ENCODE measurements at regions not wholly inside any gene's neighbourhood (a gene's known extent, or its start where the extent isn't known, plus 50 kb on each side); places are given as distances from the start of the nearest gene placed in this dataset.

- TF ChIP-seq, protein P1, sequence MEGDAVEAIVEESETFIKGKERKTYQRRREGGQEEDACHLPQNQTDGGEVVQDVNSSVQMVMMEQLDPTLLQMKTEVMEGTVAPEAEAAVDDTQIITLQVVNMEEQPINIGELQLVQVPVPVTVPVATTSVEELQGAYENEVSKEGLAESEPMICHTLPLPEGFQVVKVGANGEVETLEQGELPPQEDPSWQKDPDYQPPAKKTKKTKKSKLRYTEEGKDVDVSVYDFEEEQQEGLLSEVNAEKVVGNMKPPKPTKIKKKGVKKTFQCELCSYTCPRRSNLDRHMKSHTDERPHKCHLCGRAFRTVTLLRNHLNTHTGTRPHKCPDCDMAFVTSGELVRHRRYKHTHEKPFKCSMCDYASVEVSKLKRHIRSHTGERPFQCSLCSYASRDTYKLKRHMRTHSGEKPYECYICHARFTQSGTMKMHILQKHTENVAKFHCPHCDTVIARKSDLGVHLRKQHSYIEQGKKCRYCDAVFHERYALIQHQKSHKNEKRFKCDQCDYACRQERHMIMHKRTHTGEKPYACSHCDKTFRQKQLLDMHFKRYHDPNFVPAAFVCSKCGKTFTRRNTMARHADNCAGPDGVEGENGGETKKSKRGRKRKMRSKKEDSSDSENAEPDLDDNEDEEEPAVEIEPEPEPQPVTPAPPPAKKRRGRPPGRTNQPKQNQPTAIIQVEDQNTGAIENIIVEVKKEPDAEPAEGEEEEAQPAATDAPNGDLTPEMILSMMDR (IDR thresholded peaks at IDR 0.05) = no peak
- no peak for TF ChIP-seq POLR2A (IDR thresholded peaks at IDR 0.05)
Observed at GRCh38 chr17:34861864-34862263, 99.4 kb downstream of the CCT6B start.

Measured in thyroid gland (tissue), 4 donors.